ENCODE measurements at regions not wholly inside any gene's neighbourhood (a gene's known extent, or its start where the extent isn't known, plus 50 kb on each side); places are given as distances from the start of the nearest gene placed in this dataset.

- Histone ChIP-seq H3K27me3 (ENCODE audit: insufficient read depth, low read depth, low read length) (no peaks in the 10 kb centered on the region), H3K27ac (ENCODE audit: low read length) (no peak overlapping the region), H3K79me2 (replicated peaks; ENCODE audit: insufficient read depth, low read length) (no peaks in the 10 kb centered on the region), H3K36me3 (ENCODE audit: insufficient read depth, low read length) (no peaks in the 10 kb centered on the region), H3K4me2 (ENCODE audit: low read length) (no peak overlapping the region), H3K9ac (ENCODE audit: low read length) (no peak overlapping the region), H3K4me3 (ENCODE audit: low read length) (no peak overlapping the region), H3K9me2 (ENCODE audit: insufficient read depth, low read length) (no peaks in the 10 kb centered on the region), H3K9me3 (ENCODE audit: low read length) (no peaks in the 10 kb centered on the region), H3F3A (ENCODE audit: insufficient read depth, low read length, poor library complexity, severe bottlenecking) (no peaks in the 10 kb centered on the region), H4K20me1 (ENCODE audit: insufficient read depth) (no peaks in the 10 kb centered on the region), H2AFZ (ENCODE audit: low read depth, low read length) (no peak overlapping the region)
- no peak for TF ChIP-seq SMC3 (conservative IDR thresholded peaks at IDR 0.05; ENCODE audit: poor library complexity)
Measured at GRCh38 chr2:58764338-58765104, 523.4 kb upstream of the FANCL start.

GRCh38 chr2:58762176-58762781 lies 521.2 kb upstream of the FANCL start:
- Histone ChIP-seq H3K9me3 (ENCODE audit: low read length) (no peaks in the 10 kb centered on the region), H3K36me3 (ENCODE audit: insufficient read depth, low read length) (no peaks in the 10 kb centered on the region), H3K9ac (ENCODE audit: low read length) (no peak overlapping the region), H3K27ac (ENCODE audit: low read length) (no peak overlapping the region), H3K9me2 (ENCODE audit: insufficient read depth, low read length) (no peaks in the 10 kb centered on the region), H4K20me1 (ENCODE audit: insufficient read depth) (no peaks in the 10 kb centered on the region), H3K4me3 (ENCODE audit: low read length) (no peak overlapping the region), H2AFZ (ENCODE audit: low read depth, low read length) (no peak overlapping the region), H3K27me3 (ENCODE audit: insufficient read depth, low read depth, low read length) (no peaks in the 10 kb centered on the region), H3K4me2 (ENCODE audit: low read length) (no peak overlapping the region), H3F3A (ENCODE audit: insufficient read depth, low read length, poor library complexity, severe bottlenecking) (no peaks in the 10 kb centered on the region), H3K79me2 (replicated peaks; ENCODE audit: insufficient read depth, low read length) (no peaks in the 10 kb centered on the region)
- TF ChIP-seq MXI1 (conservative IDR thresholded peaks at IDR 0.05; ENCODE audit: poor library complexity, severe bottlenecking) (no peak), CTCF (IDR thresholded peaks at IDR 0.05; ENCODE audit: poor library complexity, severe bottlenecking) (peak; percentile 74), TAF1 (IDR thresholded peaks at IDR 0.05; ENCODE audit: low read depth) (no peak), SMC3 (conservative IDR thresholded peaks at IDR 0.05; ENCODE audit: poor library complexity) (peak; percentile 82), EP300 (conservative IDR thresholded peaks at IDR 0.05; ENCODE audit: poor library complexity, severe bottlenecking) (no peak), RAD21 (conservative IDR thresholded peaks at IDR 0.05) (peak; percentile 83)

GRCh38 chr2:58757971-58758370 lies 516.8 kb upstream of the FANCL start:
- no peak for TF ChIP-seq REST (IDR thresholded peaks at IDR 0.05; ENCODE audit: borderline replicate concordance)
- TF ChIP-seq MXI1 (conservative IDR thresholded peaks at IDR 0.05; ENCODE audit: poor library complexity, severe bottlenecking) = no peak
- no peak for TF ChIP-seq SMC3 (conservative IDR thresholded peaks at IDR 0.05; ENCODE audit: poor library complexity)
- no peak for TF ChIP-seq RAD21 (conservative IDR thresholded peaks at IDR 0.05)
- Histone ChIP-seq H3K9ac (ENCODE audit: low read length) (no peak overlapping the region), H3F3A (ENCODE audit: insufficient read depth, low read length, poor library complexity, severe bottlenecking) (no peaks in the 10 kb centered on the region), H3K4me2 (ENCODE audit: low read length) (no peak overlapping the region), H3K9me2 (ENCODE audit: insufficient read depth, low read length) (no peaks in the 10 kb centered on the region), H3K79me2 (replicated peaks; ENCODE audit: insufficient read depth, low read length) (no peaks in the 10 kb centered on the region), H3K27ac (ENCODE audit: low read length) (no peak overlapping the region), H3K9me3 (ENCODE audit: low read length) (peaks cover under 1% of the 10 kb centered on the region), H3K4me3 (ENCODE audit: low read length) (no peak overlapping the region), H4K20me1 (ENCODE audit: insufficient read depth) (no peaks in the 10 kb centered on the region), H3K27me3 (ENCODE audit: insufficient read depth, low read depth, low read length) (no peaks in the 10 kb centered on the region), H3K36me3 (ENCODE audit: insufficient read depth, low read length) (no peaks in the 10 kb centered on the region), H2AFZ (ENCODE audit: low read depth, low read length) (no peak overlapping the region)
